ENCODE measurements at regions not wholly inside any gene's neighbourhood (a gene's known extent, or its start where the extent isn't known, plus 50 kb on each side); places are given as distances from the start of the nearest gene placed in this dataset.

- DNase-seq (ENCODE audit: extremely low read depth in 1 of 4, low spot score in 3 of 4) (no peak), FAIRE-seq (no peak), ATAC-seq (no peak)
- Histone ChIP-seq H4K20me1 (replicated peaks; ENCODE audit: control insufficient read depth, insufficient read depth, low read length) (no peaks in the 10 kb centered on the region), H3K9me1 (ENCODE audit: control insufficient read depth, insufficient read depth, low read length) (no peaks in the 10 kb centered on the region), H3K27me3 (ENCODE audit: control insufficient read depth in 2 of 2, insufficient read depth in 2 of 2, low read length in 2 of 2) (no peaks in the 10 kb centered on the region), H3K79me2 (ENCODE audit: control insufficient read depth, insufficient read depth, low read length) (no peaks in the 10 kb centered on the region), H3K4me3 (no peak overlapping the region), H3K9me3 (replicated peaks; ENCODE audit: control insufficient read depth, insufficient read depth, low read depth, low read length) (no peaks in the 10 kb centered on the region), H3K27ac (ENCODE audit: extremely low read depth, low read depth, low read length) (no peak overlapping the region), H3K4me1 (replicated peaks in 1 of 2; ENCODE audit: control insufficient read depth in 2 of 2, insufficient read depth in 2 of 2, low read length in 2 of 2) (no peaks in the 10 kb centered on the region; a peak in 1 of 5 replicates), H3K9ac (ENCODE audit: insufficient read depth in 1 of 2, low read depth in 2 of 2, low read length in 2 of 2) (no peak overlapping the region), H3K4me2 (ENCODE audit: insufficient read depth, low read length) (no peak overlapping the region), H2AFZ (ENCODE audit: low read depth, low read length) (peak overlapping the region; percentile 22; the same call in 1 of the 2 replicates), H3K36me3 (ENCODE audit: control insufficient read depth, insufficient read depth, low read length) (no peaks in the 10 kb centered on the region)
- ChIA-PET POLR2A (interaction anchor here (1.0 to 1.6 kb wide), 3 partner anchors 11 to 26 kb away, joined by 3 to 6 read pairs (median 3); no protein-coding TSS in a partner anchor), CTCF (ENCODE audit: low intra/inter-chr PET ratio) (no interaction called here)
- no peak for TF ChIP-seq SMAD2 (IDR thresholded peaks at IDR 0.05; ENCODE audit: low read depth, low read length)
- TF ChIP-seq CCNT2 (IDR thresholded peaks at IDR 0.05; ENCODE audit: borderline replicate concordance, extremely low read depth, insufficient read length, low read depth, low read length), result no peak
- no peak for TF ChIP-seq ZNF174 (CRISPR knock-in tag; IDR thresholded peaks at IDR 0.05)
- no peak for TF ChIP-seq RBM22 (IDR thresholded peaks at IDR 0.05; ENCODE audit: low read depth, low read length, poor library complexity, severe bottlenecking)
- no peak for TF ChIP-seq RBM14 (IDR thresholded peaks at IDR 0.05; ENCODE audit: borderline replicate concordance, insufficient read depth, low read depth, low read length)
- no peak for TF ChIP-seq RBM39 (optimal IDR thresholded peaks at IDR 0.05; ENCODE audit: low read depth, low read length)
- no peak for TF ChIP-seq E2F4 (CRISPR knock-in tag; IDR thresholded peaks at IDR 0.05; ENCODE audit: low read depth)
- no peak for TF ChIP-seq ESRRB (CRISPR knock-in tag; IDR thresholded peaks at IDR 0.05; ENCODE audit: borderline replicate concordance)
- no peak for TF ChIP-seq NR2C1 (IDR thresholded peaks at IDR 0.05)
- TF ChIP-seq NR2C1 (tag; IDR thresholded peaks at IDR 0.05), result no peak
- TF ChIP-seq MYC (IDR thresholded peaks at IDR 0.05; ENCODE audit: low read depth, low read length), result no peak
- no peak for TF ChIP-seq MYC (CRISPR knock-in tag; IDR thresholded peaks at IDR 0.05; ENCODE audit: borderline replicate concordance, low read depth)
- TF ChIP-seq XRCC5 (IDR thresholded peaks at IDR 0.05; ENCODE audit: low read depth, low read length), result no peak
- TF ChIP-seq ZNF124 (CRISPR knock-in tag; IDR thresholded peaks at IDR 0.05), result no peak
- TF ChIP-seq CTCFL (IDR thresholded peaks at IDR 0.05; ENCODE audit: borderline replicate concordance, insufficient read depth, low read depth, low read length, poor library complexity, severe bottlenecking), result no peak
- TF ChIP-seq ELF1 (tag; IDR thresholded peaks at IDR 0.05), result no peak
- no peak for TF ChIP-seq ZNF766 (CRISPR knock-in tag; conservative IDR thresholded peaks at IDR 0.05)
- no peak for TF ChIP-seq SNRNP70 (optimal IDR thresholded peaks at IDR 0.05; ENCODE audit: low read depth, low read length)
- no peak for TF ChIP-seq ARID3A (IDR thresholded peaks at IDR 0.05; ENCODE audit: borderline replicate concordance, low read depth, low read length)
- no peak for TF ChIP-seq ELF4 (CRISPR knock-in tag; IDR thresholded peaks at IDR 0.05)
- in situ Hi-C loops (cut with MboI), result no loop called here
- intact Hi-C loops (cut with micrococcal nuclease), result no loop called here
- no TSS peak for BruUV-seq (replicated peaks)
- WGBS (ENCODE audit: insufficient coverage, low coverage, missing lambda C conversion rate), result 38% methylated on average over 1 of the region's 1 CpG
These were observed 261.2 kb upstream of the MAN1A1 start for GRCh38 chr6:119610754-119611153.
